ENCODE measurements at regions not wholly inside any gene's neighbourhood (a gene's known extent, or its start where the extent isn't known, plus 50 kb on each side); places are given as distances from the start of the nearest gene placed in this dataset.
A peak's percentile ranks its signal among the peaks of the same experiment; 100 is the strongest.

GRCh38 chr6:66662721-66663507 lies 955.9 kb upstream of the EYS start:
- Histone ChIP-seq H3K27me3 (ENCODE audit: control insufficient read depth, insufficient read depth, low read length) (no peaks in the 10 kb centered on the region), H3K36me3 (ENCODE audit: control insufficient read depth, insufficient read depth, low read length) (no peaks in the 10 kb centered on the region), H3K4me3 (ENCODE audit: low read depth, low read length) (no peak overlapping the region)
- ChIA-PET CTCF (no interaction called here), POLR2A (no interaction called here)
- no peak for DNase-seq (ENCODE audit: low read depth)
- TF ChIP-seq, protein P1, sequence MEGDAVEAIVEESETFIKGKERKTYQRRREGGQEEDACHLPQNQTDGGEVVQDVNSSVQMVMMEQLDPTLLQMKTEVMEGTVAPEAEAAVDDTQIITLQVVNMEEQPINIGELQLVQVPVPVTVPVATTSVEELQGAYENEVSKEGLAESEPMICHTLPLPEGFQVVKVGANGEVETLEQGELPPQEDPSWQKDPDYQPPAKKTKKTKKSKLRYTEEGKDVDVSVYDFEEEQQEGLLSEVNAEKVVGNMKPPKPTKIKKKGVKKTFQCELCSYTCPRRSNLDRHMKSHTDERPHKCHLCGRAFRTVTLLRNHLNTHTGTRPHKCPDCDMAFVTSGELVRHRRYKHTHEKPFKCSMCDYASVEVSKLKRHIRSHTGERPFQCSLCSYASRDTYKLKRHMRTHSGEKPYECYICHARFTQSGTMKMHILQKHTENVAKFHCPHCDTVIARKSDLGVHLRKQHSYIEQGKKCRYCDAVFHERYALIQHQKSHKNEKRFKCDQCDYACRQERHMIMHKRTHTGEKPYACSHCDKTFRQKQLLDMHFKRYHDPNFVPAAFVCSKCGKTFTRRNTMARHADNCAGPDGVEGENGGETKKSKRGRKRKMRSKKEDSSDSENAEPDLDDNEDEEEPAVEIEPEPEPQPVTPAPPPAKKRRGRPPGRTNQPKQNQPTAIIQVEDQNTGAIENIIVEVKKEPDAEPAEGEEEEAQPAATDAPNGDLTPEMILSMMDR (IDR thresholded peaks at IDR 0.05; ENCODE audit: insufficient read depth, low read depth, low read length), result no peak

DNA sequence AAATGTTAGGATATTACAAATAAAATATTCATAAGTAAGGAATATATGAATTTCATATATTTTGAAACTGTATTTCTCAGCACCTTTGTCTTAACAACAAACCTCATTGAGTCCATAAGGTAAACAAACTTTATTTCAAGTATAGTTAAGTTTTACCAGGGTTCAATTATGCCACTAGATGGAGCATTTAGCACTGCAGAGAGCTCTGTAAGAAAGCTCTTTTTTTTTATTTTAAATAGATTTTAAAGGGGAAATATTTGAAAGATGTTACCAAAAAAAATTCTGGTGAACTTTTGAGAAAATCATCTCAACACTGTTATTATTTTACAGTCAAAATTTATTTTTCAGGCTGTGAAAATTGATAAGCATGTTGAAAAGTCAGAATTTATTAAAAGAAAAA lies 955.2 kb upstream of the EYS start:
- CTCF ChIA-PET, result no interaction called here
- TF ChIP-seq, protein P1 (IDR thresholded peaks at IDR 0.05; ENCODE audit: insufficient read depth, low read depth, low read length), result peak; percentile 9; the same call in 1 of the 2 replicates
- no peak for DNase-seq (ENCODE audit: low read depth)
- POLR2A ChIA-PET, result no interaction called here
- no peaks in the 10 kb centered on the region for H3K36me3 ChIP-seq (ENCODE audit: control insufficient read depth, insufficient read depth, low read length)
- H3K4me3 ChIP-seq (ENCODE audit: low read depth, low read length), result no peak overlapping the region
- H3K27me3 ChIP-seq (ENCODE audit: control insufficient read depth, insufficient read depth, low read length), result no peaks in the 10 kb centered on the region

DNA sequence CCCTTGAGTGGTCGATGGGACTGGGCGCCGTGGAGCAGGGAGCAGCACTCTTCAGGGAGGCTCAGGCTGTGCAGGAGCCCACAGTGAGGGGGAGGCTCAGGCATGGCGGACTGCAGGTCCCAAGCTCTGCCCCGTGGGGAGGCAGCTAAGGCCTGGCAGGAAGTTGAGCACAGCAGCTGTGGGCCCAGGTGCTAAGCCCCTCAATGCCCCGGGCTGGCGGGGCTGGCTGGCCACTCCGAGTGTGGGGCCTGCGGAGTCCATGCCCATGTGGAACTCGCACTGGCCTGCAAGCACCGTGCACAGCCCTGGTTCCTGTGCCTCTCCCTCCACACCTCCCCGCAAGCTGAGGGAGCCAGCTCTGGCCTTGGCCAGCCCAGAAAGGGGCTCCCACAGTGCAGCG lies 948.4 kb upstream of the EYS start:
- Histone ChIP-seq H3K27me3 (ENCODE audit: control insufficient read depth, insufficient read depth, low read length) (no peaks in the 10 kb centered on the region), H3K4me3 (ENCODE audit: low read depth, low read length) (no peak overlapping the region), H3K36me3 (ENCODE audit: control insufficient read depth, insufficient read depth, low read length) (no peaks in the 10 kb centered on the region)
- TF ChIP-seq, protein P1 (IDR thresholded peaks at IDR 0.05; ENCODE audit: insufficient read depth, low read depth, low read length), result no peak
- DNase-seq (ENCODE audit: low read depth), result no peak
- ChIA-PET POLR2A (no interaction called here), CTCF (no interaction called here)

GRCh38 chr6:66638518-66638917 lies 931.5 kb upstream of the EYS start:
- ChIA-PET POLR2A (no interaction called here), CTCF (no interaction called here)
- TF ChIP-seq, protein P1 (IDR thresholded peaks at IDR 0.05; ENCODE audit: insufficient read depth, low read depth, low read length), result no peak

GRCh38 chr6:66638099-66638498 lies 931.1 kb upstream of the EYS start:
- H3K27me3 ChIP-seq (ENCODE audit: control insufficient read depth, insufficient read depth, low read length), result no peaks in the 10 kb centered on the region
- POLR2A ChIA-PET, result no interaction called here
- H3K4me3 ChIP-seq (ENCODE audit: low read depth, low read length), result no peak overlapping the region
- H3K36me3 ChIP-seq (ENCODE audit: control insufficient read depth, insufficient read depth, low read length), result no peaks in the 10 kb centered on the region
- TF ChIP-seq, protein P1 (IDR thresholded peaks at IDR 0.05; ENCODE audit: insufficient read depth, low read depth, low read length), result no peak
- DNase-seq (ENCODE audit: low read depth), result no peak
- CTCF ChIA-PET, result no interaction called here

More at GRCh38 chr6:66638518-66638917, 931.5 kb upstream of the EYS start:
- no peak overlapping the region for H3K4me3 ChIP-seq (ENCODE audit: low read depth, low read length)
- no peaks in the 10 kb centered on the region for H3K36me3 ChIP-seq (ENCODE audit: control insufficient read depth, insufficient read depth, low read length)
- no peaks in the 10 kb centered on the region for H3K27me3 ChIP-seq (ENCODE audit: control insufficient read depth, insufficient read depth, low read length)
- DNase-seq (ENCODE audit: low read depth), result no peak
